C4-2B (cell line): ENCODE measurements at regions not wholly inside any gene's neighbourhood (a gene's known extent, or its start where the extent isn't known, plus 50 kb on each side); places are given as distances from the start of the nearest gene placed in this dataset.
A peak's percentile ranks its signal among the peaks of the same experiment; 100 is the strongest.

Experiments
- H3K27ac ChIP-seq: fragments of 450-650 bp; 2 replicates; pipeline ENCODE4 v1.5.1; 2017
- CTCF ChIP-seq: fragments of 450-650 bp; conservative IDR thresholded peaks from 2 replicates; pipeline ENCODE4 v1.5.1; 2017; ENCODE audit warnings: mild to moderate bottlenecking
- ZFX ChIP-seq: fragments of 450-650 bp; IDR thresholded peaks from 2 replicates; pipeline ENCODE4 v1.6.1; 2017

GRCh38 chrX:87338510-87338909, 179.1 kb upstream of the KLHL4 start:
- H3K27ac ChIP-seq: no peak overlapping the region
- TF ChIP-seq ZFX (no peak), CTCF (peak; percentile 38)

DNA sequence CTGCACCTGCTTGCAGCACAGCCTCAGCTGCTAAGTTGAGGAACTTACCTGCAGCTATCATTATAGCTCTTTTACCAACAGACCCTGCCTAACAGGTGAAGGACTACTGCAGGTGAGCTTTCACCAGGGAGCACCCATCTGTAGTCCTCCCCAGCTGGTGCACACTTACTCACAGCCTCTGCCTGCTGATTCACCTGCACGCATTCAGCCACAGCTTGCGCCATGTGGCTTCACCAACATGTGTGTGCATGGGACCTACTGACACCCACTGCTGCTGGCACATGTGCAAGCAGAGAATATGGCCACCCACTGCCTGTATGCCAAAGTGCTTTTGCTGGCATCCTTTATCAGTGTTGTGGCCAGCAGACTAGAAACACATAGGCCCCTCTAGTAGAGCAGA, 146.7 kb upstream of the KLHL4 start:
- TF ChIP-seq CTCF (no peak), ZFX (no peak)
- H3K27ac ChIP-seq: no peak overlapping the region

GRCh38 chrX:87374324-87374723, 143.3 kb upstream of the KLHL4 start:
- no peak overlapping the region for H3K27ac ChIP-seq
- TF ChIP-seq ZFX (no peak), CTCF (no peak)

- no peak overlapping the region for H3K27ac ChIP-seq
- TF ChIP-seq ZFX: no peak
Measured at GRCh38 chrX:87376896-87377295, 140.7 kb upstream of the KLHL4 start.

DNA sequence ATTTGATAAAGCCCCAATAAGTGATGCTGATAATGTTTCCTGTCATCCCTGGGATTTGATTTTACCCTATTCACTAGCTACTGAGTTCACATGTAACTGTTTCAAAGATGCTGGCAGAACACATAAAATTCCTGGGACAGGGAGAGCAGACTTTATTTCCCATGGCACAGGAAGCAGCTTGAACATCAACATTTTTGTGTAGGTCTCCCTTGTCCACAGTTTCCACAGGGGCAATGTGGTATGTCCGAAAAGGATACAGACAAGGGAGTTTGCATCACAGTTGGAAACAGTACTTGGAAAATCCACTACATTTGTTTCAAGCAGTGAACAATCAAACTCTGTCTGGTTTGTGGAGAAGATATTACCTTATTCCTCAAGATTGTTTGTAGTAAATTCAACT, 129.2 kb upstream of the KLHL4 start:
- TF ChIP-seq ZFX: no peak
- TF ChIP-seq CTCF: no peak

GRCh38 chrX:87391742-87392141, 125.9 kb upstream of the KLHL4 start:
- TF ChIP-seq CTCF: no peak
- TF ChIP-seq ZFX: no peak
- no peak overlapping the region for H3K27ac ChIP-seq

More for the DNA sequence above, 129.2 kb upstream of the KLHL4 start:
- H3K27ac ChIP-seq: no peak overlapping the region

- TF ChIP-seq ZFX (no peak), CTCF (no peak)
- H3K27ac ChIP-seq: no peak overlapping the region
Measured at GRCh38 chrX:87392369-87392768, 125.2 kb upstream of the KLHL4 start.

DNA sequence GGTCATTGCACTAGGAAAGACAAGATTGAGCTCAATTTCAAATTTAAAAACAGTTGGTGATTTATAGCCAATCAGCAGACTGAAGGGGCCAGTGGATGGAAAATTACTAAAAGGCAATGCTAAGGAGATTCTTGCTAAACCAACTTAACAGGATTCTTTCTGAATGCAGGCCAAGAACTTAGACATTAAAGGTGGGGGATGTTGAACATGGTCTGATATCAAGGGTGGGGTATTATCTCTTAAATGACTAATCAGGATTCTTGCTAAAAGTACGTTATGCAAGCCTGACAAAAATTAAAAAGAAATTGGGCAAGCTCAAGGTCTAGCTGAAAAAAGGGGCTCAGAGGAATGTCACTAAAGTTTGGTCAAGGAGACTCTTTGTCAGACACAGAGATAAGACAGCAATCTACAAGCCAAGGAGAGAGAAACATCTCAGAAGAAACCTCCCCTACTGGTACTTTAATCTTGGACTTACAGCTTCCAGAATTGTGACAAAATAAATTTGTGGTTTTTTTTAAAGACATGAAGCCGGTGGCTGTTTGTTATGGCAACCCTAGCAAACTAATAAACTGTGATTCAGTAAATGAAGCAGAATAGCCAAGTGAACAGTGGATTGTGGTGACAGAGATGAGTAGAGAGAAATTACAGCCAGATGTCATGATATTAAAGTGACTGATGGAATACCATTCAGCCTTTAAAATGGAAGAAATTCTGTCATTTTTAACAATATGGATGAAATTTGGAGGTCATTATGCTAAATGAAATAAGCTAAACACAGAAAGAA, 120.3 kb upstream of the KLHL4 start:
- TF ChIP-seq ZFX (no peak), CTCF (no peak)
- no peak overlapping the region for H3K27ac ChIP-seq
